ENCODE measurements at regions not wholly inside any gene's neighbourhood (a gene's known extent, or its start where the extent isn't known, plus 50 kb on each side); places are given as distances from the start of the nearest gene placed in this dataset.
"Not testable (repeated sequence)": the region's sequence is repeated elsewhere in the genome, so short reads cannot be mapped to it uniquely, and the experiment has no call there.

DNA sequence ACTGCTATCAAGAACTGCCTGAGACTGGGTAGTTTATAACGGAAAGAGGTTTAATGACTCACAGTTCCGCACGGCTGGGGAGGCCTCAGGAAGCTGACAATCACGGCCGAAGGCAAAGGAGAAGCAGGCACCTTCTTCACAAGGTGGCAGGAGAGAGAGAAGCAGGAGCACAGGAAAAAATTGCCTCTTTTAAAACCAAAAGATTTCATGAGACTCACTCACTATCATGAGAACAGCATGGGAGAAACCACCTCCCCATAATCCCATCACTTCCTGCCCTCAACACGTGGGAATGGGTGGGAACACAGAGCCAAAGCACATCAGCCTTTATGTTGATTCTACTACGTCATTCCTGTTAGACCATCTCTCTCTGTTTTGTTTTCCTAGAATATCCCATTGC is 650.9 kb upstream of the SEMA6D start:
- Histone ChIP-seq H3K36me3 (ENCODE audit: control insufficient read depth in 4 of 4, insufficient read depth in 4 of 4, low read length in 3 of 4) (no peaks in the 10 kb centered on the region), H3K27ac (ENCODE audit: insufficient read depth in 1 of 2, low read depth in 1 of 2, low read length in 2 of 2, poor library complexity in 1 of 2, severe bottlenecking in 2 of 2) (no peak overlapping the region), H3K27me3 (replicated peaks in 2 of 5; ENCODE audit: control insufficient read depth in 4 of 5, insufficient read depth in 5 of 5, low read length in 4 of 5) (no peaks in the 10 kb centered on the region), H3K9me3 (ENCODE audit: control extremely low read depth in 1 of 5, control insufficient read depth in 4 of 5, insufficient read depth in 2 of 5, low read depth in 1 of 5, low read length in 4 of 5) (no peaks in the 10 kb centered on the region), H3K4me1 (ENCODE audit: control extremely low read depth in 1 of 4, control insufficient read depth in 4 of 4, insufficient read depth in 4 of 4, low read length in 3 of 4) (no peaks in the 10 kb centered on the region), H3K4me3 (ENCODE audit: control insufficient read depth in 1 of 7, extremely low read depth in 1 of 7, insufficient read depth in 4 of 7, low read depth in 2 of 7, low read length in 6 of 7) (no peak overlapping the region)
- CTCF ChIA-PET = no interaction called here
- 77% methylated on average over 6 of the region's 7 CpGs for WGBS (ENCODE audit: insufficient coverage)
- POLR2A ChIA-PET = no interaction called here
- DNase-seq = no peak

DNA sequence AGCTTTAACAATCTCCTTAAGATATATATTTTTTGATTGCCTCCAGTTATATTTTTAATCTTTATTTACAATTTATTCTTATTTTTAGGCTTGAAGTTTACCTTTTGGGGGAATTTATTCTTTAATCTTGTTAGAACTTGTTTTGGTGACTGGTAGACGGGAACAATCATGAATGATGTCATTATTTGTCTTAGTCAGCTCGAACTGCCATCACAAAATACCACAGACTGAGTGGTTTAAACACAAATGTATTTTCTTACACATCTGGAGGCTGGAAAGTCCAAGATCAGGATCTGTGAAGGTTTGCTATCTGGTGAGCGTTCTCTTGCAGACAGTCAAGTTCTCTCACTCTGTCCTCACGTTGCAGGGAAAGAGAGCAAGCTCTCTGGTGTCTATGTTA is 639.5 kb upstream of the SEMA6D start:
- POLR2A ChIA-PET; H3K4me1 ChIP-seq (ENCODE audit: control extremely low read depth in 1 of 4, control insufficient read depth in 4 of 4, insufficient read depth in 4 of 4, low read length in 3 of 4); H3K27me3 ChIP-seq (replicated peaks in 2 of 5; ENCODE audit: control insufficient read depth in 4 of 5, insufficient read depth in 5 of 5, low read length in 4 of 5); H3K36me3 ChIP-seq (ENCODE audit: control insufficient read depth in 4 of 4, insufficient read depth in 4 of 4, low read length in 3 of 4); H3K9me3 ChIP-seq (ENCODE audit: control extremely low read depth in 1 of 5, control insufficient read depth in 4 of 5, insufficient read depth in 2 of 5, low read depth in 1 of 5, low read length in 4 of 5); DNase-seq; H3K4me3 ChIP-seq (ENCODE audit: control insufficient read depth in 1 of 7, extremely low read depth in 1 of 7, insufficient read depth in 4 of 7, low read depth in 2 of 7, low read length in 6 of 7); CTCF ChIA-PET; H3K27ac ChIP-seq (ENCODE audit: insufficient read depth in 1 of 2, low read depth in 1 of 2, low read length in 2 of 2, poor library complexity in 1 of 2, severe bottlenecking in 2 of 2): not testable (repeated sequence)
- WGBS (ENCODE audit: insufficient coverage) = no CpG with 5 or more reads among the region's 4 CpGs

DNA sequence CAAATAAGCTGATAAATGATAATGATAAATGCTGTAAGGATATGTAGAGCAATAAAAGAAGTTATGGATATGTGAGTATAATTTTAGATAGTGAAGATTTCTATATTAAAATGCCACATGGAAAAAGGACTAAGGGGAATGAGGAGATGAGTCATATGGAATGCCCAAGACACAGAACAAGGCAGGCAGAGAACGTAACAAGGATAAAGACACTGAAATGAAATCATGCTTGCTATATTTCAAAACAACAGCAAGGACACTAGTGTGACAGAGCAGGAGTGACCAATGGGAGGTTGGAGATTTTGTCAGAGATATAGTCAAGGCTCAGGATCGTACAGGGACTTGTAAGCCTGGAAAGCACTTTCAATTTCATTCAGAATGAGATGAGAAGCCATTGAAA is 621.5 kb upstream of the SEMA6D start:
- 89% methylated on average over 2 of the region's 2 CpGs for WGBS (ENCODE audit: insufficient coverage)
- CTCF ChIA-PET = no interaction called here
- H3K4me1 ChIP-seq (ENCODE audit: control extremely low read depth in 1 of 4, control insufficient read depth in 4 of 4, insufficient read depth in 4 of 4, low read length in 3 of 4) = no peaks in the 10 kb centered on the region
- H3K27ac ChIP-seq (ENCODE audit: insufficient read depth in 1 of 2, low read depth in 1 of 2, low read length in 2 of 2, poor library complexity in 1 of 2, severe bottlenecking in 2 of 2) = no peak overlapping the region
- DNase-seq = no peak
- H3K36me3 ChIP-seq (ENCODE audit: control insufficient read depth in 4 of 4, insufficient read depth in 4 of 4, low read length in 3 of 4) = no peaks in the 10 kb centered on the region
- no peak overlapping the region for H3K4me3 ChIP-seq (ENCODE audit: control insufficient read depth in 1 of 7, extremely low read depth in 1 of 7, insufficient read depth in 4 of 7, low read depth in 2 of 7, low read length in 6 of 7)
- H3K9me3 ChIP-seq (ENCODE audit: control extremely low read depth in 1 of 5, control insufficient read depth in 4 of 5, insufficient read depth in 2 of 5, low read depth in 1 of 5, low read length in 4 of 5) = no peaks in the 10 kb centered on the region
- POLR2A ChIA-PET = no interaction called here
- H3K27me3 ChIP-seq (replicated peaks in 2 of 5; ENCODE audit: control insufficient read depth in 4 of 5, insufficient read depth in 5 of 5, low read length in 4 of 5) = no peaks in the 10 kb centered on the region

DNA sequence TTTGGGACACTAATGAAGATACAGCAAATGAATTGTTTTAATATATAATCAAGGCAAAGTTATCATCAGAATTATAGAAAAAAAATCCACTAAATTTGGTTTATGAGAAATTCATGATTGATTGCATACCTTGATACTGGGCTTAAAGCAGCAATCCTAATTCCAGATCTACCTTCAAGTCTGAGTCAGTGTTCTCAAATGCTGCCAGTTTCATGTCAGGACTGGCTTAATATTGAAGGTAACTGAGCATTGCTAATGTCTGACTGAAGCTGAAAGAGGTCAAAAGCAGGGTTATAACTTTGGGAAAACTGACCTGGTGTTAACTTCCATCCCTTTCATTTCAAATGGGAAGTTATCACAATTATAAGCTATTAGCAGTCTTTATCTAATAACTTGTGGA is 618.8 kb upstream of the SEMA6D start:
- H3K9me3 ChIP-seq (ENCODE audit: control extremely low read depth in 1 of 5, control insufficient read depth in 4 of 5, insufficient read depth in 2 of 5, low read depth in 1 of 5, low read length in 4 of 5); CTCF ChIA-PET; H3K27ac ChIP-seq (ENCODE audit: insufficient read depth in 1 of 2, low read depth in 1 of 2, low read length in 2 of 2, poor library complexity in 1 of 2, severe bottlenecking in 2 of 2); H3K4me3 ChIP-seq (ENCODE audit: control insufficient read depth in 1 of 7, extremely low read depth in 1 of 7, insufficient read depth in 4 of 7, low read depth in 2 of 7, low read length in 6 of 7); H3K36me3 ChIP-seq (ENCODE audit: control insufficient read depth in 4 of 4, insufficient read depth in 4 of 4, low read length in 3 of 4); DNase-seq; H3K27me3 ChIP-seq (replicated peaks in 2 of 5; ENCODE audit: control insufficient read depth in 4 of 5, insufficient read depth in 5 of 5, low read length in 4 of 5); POLR2A ChIA-PET; H3K4me1 ChIP-seq (ENCODE audit: control extremely low read depth in 1 of 4, control insufficient read depth in 4 of 4, insufficient read depth in 4 of 4, low read length in 3 of 4): not testable (repeated sequence)

DNA sequence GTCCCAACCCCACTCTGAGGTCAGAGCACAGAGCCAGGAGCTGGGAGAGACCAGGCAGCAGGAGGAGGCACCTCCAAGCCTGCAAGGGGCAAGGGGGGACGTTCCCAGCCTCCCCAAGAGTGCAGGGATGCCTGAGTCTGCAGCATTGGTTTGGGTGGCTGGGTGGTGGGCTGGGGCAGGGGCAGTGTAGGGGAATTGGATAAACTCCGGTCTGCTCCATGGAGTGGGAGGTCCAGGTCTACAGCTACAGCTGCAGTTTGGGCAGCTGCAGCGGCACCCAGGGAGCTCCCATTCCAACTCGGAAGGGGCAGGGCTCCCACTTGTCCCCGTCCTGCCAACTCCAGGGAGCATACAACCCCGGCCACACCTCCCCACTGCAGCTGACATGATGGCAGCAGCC is 617.5 kb upstream of the SEMA6D start:
- H3K36me3 ChIP-seq (ENCODE audit: control insufficient read depth in 4 of 4, insufficient read depth in 4 of 4, low read length in 3 of 4); POLR2A ChIA-PET; H3K4me3 ChIP-seq (ENCODE audit: control insufficient read depth in 1 of 7, extremely low read depth in 1 of 7, insufficient read depth in 4 of 7, low read depth in 2 of 7, low read length in 6 of 7); H3K9me3 ChIP-seq (ENCODE audit: control extremely low read depth in 1 of 5, control insufficient read depth in 4 of 5, insufficient read depth in 2 of 5, low read depth in 1 of 5, low read length in 4 of 5); H3K27ac ChIP-seq (ENCODE audit: insufficient read depth in 1 of 2, low read depth in 1 of 2, low read length in 2 of 2, poor library complexity in 1 of 2, severe bottlenecking in 2 of 2); H3K27me3 ChIP-seq (replicated peaks in 2 of 5; ENCODE audit: control insufficient read depth in 4 of 5, insufficient read depth in 5 of 5, low read length in 4 of 5); H3K4me1 ChIP-seq (ENCODE audit: control extremely low read depth in 1 of 4, control insufficient read depth in 4 of 4, insufficient read depth in 4 of 4, low read length in 3 of 4); DNase-seq; CTCF ChIA-PET: not testable (repeated sequence)
- 100% methylated on average over 3 of the region's 6 CpGs for WGBS (ENCODE audit: insufficient coverage)

DNA sequence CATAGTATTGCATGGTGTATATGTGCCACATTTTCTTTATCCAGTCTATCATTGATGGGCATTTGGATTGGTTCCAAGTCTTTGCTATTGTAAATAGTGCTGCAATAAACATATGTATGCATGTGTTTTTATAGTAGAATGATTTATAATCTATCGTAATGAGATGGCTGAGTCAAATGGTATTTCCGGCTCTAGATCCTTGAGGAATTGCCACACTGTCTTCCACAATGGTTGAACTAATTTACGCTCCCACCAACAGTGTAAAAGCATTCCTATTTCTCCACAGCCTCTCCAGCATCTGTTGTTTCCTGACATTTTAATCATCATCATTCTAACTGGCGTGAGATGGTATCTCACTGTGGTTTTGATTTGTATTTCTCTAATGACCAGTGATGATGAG is 608.5 kb upstream of the SEMA6D start:
- H3K27ac ChIP-seq (ENCODE audit: insufficient read depth in 1 of 2, low read depth in 1 of 2, low read length in 2 of 2, poor library complexity in 1 of 2, severe bottlenecking in 2 of 2); DNase-seq; POLR2A ChIA-PET; H3K36me3 ChIP-seq (ENCODE audit: control insufficient read depth in 4 of 4, insufficient read depth in 4 of 4, low read length in 3 of 4); H3K4me1 ChIP-seq (ENCODE audit: control extremely low read depth in 1 of 4, control insufficient read depth in 4 of 4, insufficient read depth in 4 of 4, low read length in 3 of 4); H3K9me3 ChIP-seq (ENCODE audit: control extremely low read depth in 1 of 5, control insufficient read depth in 4 of 5, insufficient read depth in 2 of 5, low read depth in 1 of 5, low read length in 4 of 5); H3K4me3 ChIP-seq (ENCODE audit: control insufficient read depth in 1 of 7, extremely low read depth in 1 of 7, insufficient read depth in 4 of 7, low read depth in 2 of 7, low read length in 6 of 7); CTCF ChIA-PET; H3K27me3 ChIP-seq (replicated peaks in 2 of 5; ENCODE audit: control insufficient read depth in 4 of 5, insufficient read depth in 5 of 5, low read length in 4 of 5): not testable (repeated sequence)
- 100% methylated on average over 1 of the region's 4 CpGs for WGBS (ENCODE audit: insufficient coverage)

DNA sequence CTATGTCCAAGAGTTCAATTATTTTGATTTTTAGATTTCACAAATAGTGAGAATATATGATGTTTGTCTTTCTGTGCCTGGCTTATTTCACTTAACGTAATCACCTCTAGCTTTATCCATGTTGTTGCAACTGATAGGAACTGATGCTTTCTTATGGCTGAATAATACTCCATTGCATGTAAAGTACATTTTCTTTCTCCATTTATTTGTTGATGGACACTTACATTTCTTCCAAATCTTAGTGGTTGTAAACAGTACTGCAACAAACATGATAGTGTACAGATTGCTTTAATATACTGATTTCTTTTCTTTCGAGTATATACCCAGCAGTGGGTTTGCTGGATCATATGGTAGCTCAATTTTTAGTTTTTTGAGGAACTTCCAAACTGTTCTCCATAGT is 600.6 kb upstream of the SEMA6D start:
- ChIA-PET POLR2A (no interaction called here), CTCF (no interaction called here)
- H3K36me3 ChIP-seq (ENCODE audit: control insufficient read depth in 4 of 4, insufficient read depth in 4 of 4, low read length in 3 of 4) = no peaks in the 10 kb centered on the region
- DNase-seq = no peak
- no CpG with 5 or more reads among the region's 2 CpGs for WGBS (ENCODE audit: insufficient coverage)
- no peaks in the 10 kb centered on the region for H3K4me1 ChIP-seq (ENCODE audit: control extremely low read depth in 1 of 4, control insufficient read depth in 4 of 4, insufficient read depth in 4 of 4, low read length in 3 of 4)
- H3K27me3 ChIP-seq (replicated peaks in 2 of 5; ENCODE audit: control insufficient read depth in 4 of 5, insufficient read depth in 5 of 5, low read length in 4 of 5) = no peaks in the 10 kb centered on the region
- no peak overlapping the region for H3K27ac ChIP-seq (ENCODE audit: insufficient read depth in 1 of 2, low read depth in 1 of 2, low read length in 2 of 2, poor library complexity in 1 of 2, severe bottlenecking in 2 of 2)
- H3K4me3 ChIP-seq (ENCODE audit: control insufficient read depth in 1 of 7, extremely low read depth in 1 of 7, insufficient read depth in 4 of 7, low read depth in 2 of 7, low read length in 6 of 7) = no peak overlapping the region
- peaks cover 0 to 1% (median 0%) of the 10 kb centered on the region in 5 experiments for H3K9me3 ChIP-seq (ENCODE audit: control extremely low read depth in 1 of 5, control insufficient read depth in 4 of 5, insufficient read depth in 2 of 5, low read depth in 1 of 5, low read length in 4 of 5)

DNA sequence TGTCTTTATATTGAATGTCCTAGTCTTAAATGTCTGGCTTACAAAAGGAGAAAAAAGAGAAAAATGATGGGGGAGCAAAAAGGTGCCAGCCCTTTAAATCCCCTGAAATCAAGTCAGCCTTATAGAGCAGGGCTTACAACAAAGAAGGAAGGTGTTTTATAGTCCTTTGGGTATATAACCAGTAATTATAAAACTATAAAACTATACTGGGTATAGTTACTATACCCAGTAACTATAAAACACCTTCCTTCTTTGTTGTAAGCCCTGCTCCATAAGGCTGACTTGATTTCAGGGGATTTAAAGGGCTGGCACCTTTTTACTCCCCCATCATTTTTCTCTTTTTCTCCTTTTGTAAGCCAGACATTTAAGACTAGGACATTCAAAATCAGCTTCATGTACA is 598.0 kb upstream of the SEMA6D start:
- H3K4me3 ChIP-seq (ENCODE audit: control insufficient read depth in 1 of 7, extremely low read depth in 1 of 7, insufficient read depth in 4 of 7, low read depth in 2 of 7, low read length in 6 of 7) = no peak overlapping the region
- no peak overlapping the region for H3K27ac ChIP-seq (ENCODE audit: insufficient read depth in 1 of 2, low read depth in 1 of 2, low read length in 2 of 2, poor library complexity in 1 of 2, severe bottlenecking in 2 of 2)
- ChIA-PET POLR2A (no interaction called here), CTCF (no interaction called here)
- no peaks in the 10 kb centered on the region for H3K27me3 ChIP-seq (replicated peaks in 2 of 5; ENCODE audit: control insufficient read depth in 4 of 5, insufficient read depth in 5 of 5, low read length in 4 of 5)
- no peak for DNase-seq
- peaks cover 0 to 1% (median 0%) of the 10 kb centered on the region in 5 experiments for H3K9me3 ChIP-seq (ENCODE audit: control extremely low read depth in 1 of 5, control insufficient read depth in 4 of 5, insufficient read depth in 2 of 5, low read depth in 1 of 5, low read length in 4 of 5)
- H3K36me3 ChIP-seq (ENCODE audit: control insufficient read depth in 4 of 4, insufficient read depth in 4 of 4, low read length in 3 of 4) = no peaks in the 10 kb centered on the region
- H3K4me1 ChIP-seq (ENCODE audit: control extremely low read depth in 1 of 4, control insufficient read depth in 4 of 4, insufficient read depth in 4 of 4, low read length in 3 of 4) = no peaks in the 10 kb centered on the region

Measured in common myeloid progenitor, CD34-positive (primary cell).